Erythroblast (primary cell): ENCODE measurements at regions not wholly inside any gene's neighbourhood (a gene's known extent, or its start where the extent isn't known, plus 50 kb on each side); places are given as distances from the start of the nearest gene placed in this dataset.

ENCODE experiments used
- GATA1 ChIP-seq: IDR thresholded peaks from 2 replicates; pipeline ENCODE4 v1.6.1; 2011; ENCODE audit warnings: low read depth, mild to moderate bottlenecking, control low read depth, low read length, moderate library complexity
- POLR2A ChIP-seq: IDR thresholded peaks from 2 replicates; pipeline ENCODE4 v1.6.1; 2011; ENCODE audit warnings: mild to moderate bottlenecking, low read length

- TF ChIP-seq POLR2A (no peak), GATA1 (no peak)
Measured at GRCh38 chr7:130948822-130949221, 214.8 kb upstream of the KLF14 start.
